Stimulated activated CD4-positive, alpha-beta T cell treated with anti-CD3 and anti-CD28 coated beads, Interleukin-2, amount 100 ng/mL, for 4 hours (primary cell): ENCODE measurements at regions not wholly inside any gene's neighbourhood (a gene's known extent, or its start where the extent isn't known, plus 50 kb on each side); places are given as distances from the start of the nearest gene placed in this dataset.
"Not testable (repeated sequence)": the region's sequence is repeated elsewhere in the genome, so short reads cannot be mapped to it uniquely, and the experiment has no call there.

Experiments
- DNase-seq: peaks from one replicate; pipeline ENCODE4 v3.0.0-alpha.2; 2020; ENCODE audit warnings: low read depth

DNA sequence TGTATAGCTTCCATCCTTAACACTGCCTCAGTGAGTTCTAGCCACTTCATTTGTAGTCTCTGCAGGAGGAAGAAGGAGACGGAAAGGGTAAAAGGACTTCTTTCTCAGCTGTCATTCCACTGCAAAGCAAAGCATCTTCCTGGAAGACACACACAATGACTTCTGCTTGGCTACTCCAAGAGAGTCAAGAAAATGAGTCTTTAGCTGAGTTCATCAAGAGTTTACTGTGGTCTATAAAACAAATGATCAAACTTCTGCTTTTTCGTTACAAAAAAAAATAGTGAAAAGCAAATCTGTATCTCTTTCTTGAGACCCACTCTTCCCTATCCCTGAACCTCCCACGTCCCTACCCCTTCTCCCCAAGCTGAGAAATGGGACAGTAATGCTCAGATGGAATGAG lies 205.0 kb upstream of the AHR start:
- DNase-seq: no peak

DNA sequence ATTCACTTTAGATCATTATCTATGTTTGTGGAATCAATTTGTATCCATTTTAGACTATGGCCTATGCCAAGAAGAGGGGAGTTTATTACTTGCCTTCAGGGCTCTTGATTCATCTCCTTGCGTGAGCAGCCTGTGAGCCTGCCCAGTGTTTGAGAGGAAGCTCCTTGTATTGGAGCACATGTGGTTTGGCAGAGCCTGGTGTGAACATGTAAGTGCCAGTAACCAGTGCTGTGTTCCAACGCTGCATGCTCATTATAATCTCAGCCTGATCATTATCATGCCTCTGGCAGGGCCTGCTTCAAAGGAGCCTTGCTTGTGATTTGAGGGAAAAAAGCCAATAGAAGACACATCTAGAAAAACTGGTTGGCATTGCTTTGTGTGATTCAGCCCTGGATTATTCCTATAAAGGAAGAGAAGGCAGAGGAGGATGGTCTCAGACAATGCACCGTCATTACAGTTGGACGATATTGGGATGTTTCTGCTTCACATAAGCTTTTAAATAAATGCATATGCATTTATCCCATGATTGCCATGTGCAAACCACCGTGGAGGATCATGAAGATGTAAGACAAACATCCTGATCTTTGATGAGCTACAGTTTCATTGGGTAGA lies 203.4 kb upstream of the AHR start:
- DNase-seq: no peak

DNA sequence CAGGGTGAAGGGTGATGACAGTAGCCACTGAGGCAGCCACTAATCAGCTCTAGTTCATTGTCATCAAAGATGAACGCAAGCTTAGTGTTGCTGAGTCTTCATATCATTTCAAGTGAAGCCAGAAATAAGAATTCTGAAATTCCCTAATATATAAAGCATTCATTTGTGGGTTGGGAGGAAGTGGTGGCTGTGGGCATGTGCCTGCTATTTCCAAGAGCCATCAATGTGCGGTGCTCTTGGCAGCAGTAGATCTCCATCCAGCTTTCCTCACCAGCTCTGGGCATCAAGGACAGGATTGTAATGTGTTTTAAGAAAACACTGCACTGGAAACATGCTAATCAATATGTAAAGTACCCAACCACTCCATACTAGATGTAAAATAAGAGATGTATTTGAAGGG lies 202.5 kb upstream of the AHR start:
- DNase-seq: no peak

DNA sequence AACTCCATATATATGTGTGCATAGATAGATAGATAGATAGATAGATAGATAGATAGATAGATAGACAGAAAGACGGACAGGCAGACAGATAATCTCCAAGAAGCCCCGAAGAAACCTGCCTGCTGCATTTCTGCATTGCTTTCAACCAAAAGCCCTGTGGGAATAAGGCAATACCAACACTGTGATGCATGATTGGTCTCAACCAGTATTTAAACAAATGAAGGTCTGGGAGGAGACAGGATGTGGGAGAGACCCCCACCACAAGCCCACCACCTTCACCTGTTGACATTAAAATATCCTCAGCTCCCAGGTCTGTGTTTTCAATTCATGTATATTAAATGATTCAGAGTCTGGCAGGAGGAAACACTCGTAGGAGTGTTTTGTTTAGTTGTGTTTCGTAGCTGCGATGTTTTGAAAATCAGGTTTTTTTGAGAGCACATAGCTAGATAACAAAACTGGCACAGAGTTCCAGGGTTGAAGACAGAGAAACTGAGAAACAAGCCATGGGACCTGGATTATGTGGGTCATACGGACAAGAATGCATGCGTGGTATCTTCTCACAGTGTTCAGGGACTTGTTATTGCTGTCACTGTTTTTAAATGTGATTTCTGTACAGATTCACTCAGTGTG lies 200.7 kb upstream of the AHR start:
- no peak for DNase-seq

DNA sequence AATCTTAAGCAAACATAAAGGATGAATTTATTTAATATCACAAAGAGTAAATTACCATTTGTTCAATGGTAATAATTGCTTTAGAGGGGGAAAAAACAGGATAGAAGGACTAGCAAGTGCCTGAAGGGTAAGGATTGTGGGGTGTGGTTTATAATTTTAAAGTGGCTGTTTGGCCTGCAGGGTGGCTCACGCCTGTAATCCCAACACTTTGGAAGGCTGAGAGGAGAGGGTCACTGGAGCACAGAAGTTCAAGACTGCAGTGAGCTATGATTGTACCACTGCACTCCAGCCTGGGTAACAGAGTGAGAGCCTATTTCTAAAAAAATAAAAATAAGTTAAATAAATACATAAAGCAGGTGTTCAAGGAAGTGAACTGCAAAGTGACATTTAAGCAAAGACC lies 199.9 kb upstream of the AHR start:
- no peak for DNase-seq

DNA sequence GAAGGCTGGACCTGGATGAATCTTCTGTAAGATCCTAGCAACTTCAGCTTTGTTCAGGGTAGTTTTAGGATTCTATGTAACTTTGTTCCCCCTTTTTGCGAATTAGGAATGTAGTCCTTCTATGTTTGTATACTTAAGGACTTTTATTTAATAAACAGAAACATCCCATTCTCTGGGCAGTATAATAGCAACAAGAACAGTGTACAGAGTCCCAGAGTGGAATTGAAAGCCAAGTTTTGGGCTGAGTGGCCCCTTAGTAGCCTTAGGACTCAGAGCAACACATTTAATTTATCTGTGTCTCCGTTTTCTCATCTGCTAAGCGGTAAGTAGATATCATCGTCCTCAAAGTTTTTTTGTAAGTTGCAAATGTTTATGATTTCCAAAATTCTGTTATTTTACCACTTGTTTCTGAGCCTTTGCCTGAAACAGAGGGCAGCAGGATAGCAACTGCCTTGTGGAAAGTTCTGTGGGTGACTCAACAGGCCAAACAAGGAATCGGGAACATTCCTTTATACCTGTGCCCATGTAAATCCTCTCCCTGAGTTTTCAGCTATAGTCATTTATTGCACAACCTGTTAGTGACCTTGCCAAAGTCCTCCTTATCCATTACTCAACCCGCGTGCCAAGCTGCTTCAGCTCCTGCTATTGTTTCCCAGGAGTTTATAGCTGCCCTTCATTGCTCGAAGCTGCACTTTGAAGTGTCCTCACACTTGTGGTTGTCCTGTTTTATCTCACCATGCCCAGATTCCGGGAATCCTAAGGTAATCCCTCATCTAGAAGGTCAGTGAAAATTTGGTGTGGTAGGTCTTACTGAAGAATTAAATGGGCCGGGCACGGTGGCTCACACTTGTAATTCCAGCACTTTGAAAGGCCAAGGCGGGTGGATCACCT lies 199.1 kb upstream of the AHR start:
- DNase-seq: no peak

DNA sequence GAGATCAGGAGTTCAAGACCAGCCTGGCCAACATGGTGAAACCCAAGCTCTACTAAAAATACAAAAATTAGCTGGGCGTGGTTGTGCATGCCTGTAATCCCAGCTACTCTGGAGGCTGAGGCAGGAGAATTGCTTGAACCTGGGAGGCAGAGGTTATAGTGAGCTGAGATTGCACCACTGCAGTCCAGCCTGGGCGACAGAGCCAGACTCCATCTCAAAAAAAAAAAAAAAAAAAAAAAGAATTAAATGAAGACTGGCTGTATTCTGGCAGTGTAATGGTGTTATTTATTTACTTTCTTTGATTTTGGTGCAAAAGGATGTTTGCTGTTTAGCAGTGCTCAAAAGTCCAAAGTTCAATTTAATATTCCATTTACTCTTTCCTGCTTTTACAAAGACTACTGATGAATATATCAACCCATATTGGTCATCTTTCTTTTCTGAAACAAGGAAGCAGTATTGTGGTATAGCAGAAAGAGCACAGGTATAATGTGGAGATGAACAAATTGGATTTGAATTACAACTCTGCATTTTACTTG lies 198.4 kb upstream of the AHR start:
- DNase-seq: not testable (repeated sequence)

DNA sequence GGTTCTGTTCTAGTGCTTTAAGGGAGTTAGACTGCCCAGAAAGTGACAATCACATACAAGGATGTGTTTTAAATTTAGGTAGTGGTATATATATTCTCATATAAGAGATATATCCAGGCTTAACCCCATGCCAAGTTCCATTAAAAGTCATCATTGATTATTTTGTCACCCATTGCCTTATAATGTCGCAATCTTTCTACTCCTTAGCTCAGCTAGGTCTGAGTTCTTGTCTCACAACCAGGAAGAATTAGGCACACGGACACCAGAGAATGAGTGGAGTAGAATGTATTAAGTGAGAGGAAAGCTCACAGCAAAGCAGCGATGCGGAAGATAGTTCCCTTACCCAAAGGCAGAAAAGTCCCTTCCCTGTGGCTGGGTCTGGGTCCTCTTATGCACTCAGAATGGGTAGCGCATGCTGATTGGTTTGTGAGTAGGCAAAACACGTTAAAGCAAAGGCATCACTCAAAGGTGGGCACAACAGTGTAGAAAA lies 197.2 kb upstream of the AHR start:
- DNase-seq: no peak

DNA sequence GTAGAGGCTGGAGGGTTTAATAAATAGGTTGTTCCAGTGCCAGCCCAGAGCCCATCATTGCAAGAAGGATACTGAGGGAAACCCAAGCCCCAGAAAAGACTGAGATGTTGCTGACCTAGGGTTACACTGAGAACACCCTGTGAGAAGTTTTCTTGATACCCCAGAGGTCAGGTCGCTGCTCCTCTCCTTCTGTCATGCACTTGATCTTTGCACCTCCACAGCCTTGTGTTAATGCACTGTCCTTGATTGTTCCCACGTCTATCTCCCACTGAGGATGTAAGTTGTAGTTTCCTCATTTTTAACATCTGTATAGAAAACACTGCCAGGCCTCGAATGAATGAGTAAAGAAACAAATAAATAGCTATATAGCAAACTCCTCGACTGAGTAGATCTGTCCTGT lies 195.3 kb upstream of the AHR start:
- DNase-seq: no peak

DNA sequence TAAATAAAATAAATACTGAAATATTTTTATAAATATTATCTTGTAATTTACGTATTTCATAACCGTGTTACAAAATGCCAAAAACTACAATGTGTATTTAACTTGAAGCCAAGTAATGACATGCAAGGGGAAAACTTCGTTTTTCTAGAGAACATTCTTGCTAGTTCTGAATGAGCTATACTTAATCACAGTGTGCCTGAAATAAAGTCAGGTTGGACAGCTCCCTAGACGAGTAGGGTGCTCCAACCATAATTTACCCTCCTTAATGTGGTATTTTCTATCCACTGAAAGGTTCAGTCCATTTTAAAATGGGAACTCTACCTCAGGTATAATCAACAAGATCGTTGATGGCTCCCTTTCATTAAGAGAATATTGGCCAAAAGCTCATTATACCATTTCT lies 194.5 kb upstream of the AHR start:
- no peak for DNase-seq

DNA sequence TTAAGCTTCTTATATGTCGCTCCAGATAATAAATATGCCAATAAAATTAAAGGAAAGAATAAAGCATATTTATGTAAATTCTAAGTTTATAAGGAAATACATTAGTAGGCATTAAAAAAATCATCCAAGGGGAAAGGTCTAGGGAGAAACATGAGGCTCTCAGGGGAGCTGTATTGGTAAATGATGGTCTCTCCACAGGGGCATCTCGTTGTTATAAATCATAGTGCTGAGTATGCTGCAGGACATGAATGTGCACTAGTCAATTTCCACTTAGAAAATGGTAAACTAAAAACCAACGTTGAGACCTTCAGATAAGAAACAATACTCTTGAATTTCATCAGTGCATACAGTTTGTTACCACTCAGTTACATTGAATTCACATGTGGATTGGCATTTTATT lies 194.0 kb upstream of the AHR start:
- DNase-seq: no peak

DNA sequence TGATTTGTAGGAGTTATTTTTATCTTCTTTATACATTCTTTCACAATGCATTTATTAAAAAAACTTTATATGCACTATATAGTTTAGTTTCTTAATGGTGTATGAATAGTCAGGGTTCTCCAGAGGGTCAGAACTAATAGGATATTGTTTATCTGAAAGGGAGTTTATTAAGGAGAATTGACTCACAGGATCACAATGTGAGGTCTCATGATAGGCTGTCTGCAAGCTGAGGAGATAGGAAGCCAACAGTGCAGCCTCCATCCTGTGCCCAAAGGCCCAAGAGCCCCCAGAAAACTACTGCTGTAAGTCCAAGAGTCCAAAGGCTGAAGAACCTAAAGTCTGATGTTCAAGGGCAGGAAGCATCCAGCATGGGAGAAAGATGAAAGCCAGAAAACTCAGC lies 192.8 kb upstream of the AHR start:
- DNase-seq: no peak

DNA sequence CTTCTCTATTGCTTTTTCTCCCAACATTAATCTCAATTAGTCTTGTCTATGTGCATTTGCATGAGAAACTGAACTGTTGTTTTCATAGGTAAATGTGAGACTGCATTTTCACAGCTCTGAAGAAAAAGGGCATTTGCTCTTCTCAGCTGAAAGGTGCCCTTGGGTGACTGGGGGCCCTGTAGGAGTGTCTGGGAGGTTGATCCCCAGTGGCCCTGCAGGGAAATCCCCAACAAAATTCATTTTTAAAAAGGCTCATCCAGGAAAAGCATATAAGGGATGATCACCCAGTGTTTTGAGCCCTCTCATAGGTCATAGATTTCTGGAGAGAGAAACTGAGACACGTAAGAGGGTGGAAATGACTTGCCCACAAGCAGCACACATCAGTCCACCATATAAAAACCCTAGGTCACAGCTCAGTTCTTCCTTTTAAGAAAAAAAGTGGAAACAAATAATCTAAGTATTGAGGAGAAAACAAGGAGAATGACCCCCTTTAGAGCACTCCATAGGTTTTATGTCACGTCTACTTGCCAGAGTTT lies 190.3 kb upstream of the AHR start:
- DNase-seq: no peak

DNA sequence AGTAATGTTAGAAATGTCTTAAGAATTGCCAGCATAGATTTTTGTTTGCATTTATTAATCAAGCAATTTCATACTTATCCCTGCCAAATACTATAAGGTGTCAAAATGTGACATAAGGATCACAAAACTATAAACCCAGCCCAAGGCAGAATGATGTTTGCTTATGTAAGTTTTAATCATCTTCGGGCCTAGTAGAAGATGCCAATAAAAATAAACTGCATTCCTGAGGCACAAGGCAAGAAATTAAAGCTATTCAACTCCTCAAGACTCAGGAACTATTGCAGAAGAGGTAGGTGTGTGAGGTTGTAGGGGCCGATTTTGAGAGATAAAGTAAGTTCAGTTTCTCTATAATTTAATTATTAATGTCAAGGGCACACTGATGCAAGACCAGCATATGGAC lies 189.4 kb upstream of the AHR start:
- no peak for DNase-seq

DNA sequence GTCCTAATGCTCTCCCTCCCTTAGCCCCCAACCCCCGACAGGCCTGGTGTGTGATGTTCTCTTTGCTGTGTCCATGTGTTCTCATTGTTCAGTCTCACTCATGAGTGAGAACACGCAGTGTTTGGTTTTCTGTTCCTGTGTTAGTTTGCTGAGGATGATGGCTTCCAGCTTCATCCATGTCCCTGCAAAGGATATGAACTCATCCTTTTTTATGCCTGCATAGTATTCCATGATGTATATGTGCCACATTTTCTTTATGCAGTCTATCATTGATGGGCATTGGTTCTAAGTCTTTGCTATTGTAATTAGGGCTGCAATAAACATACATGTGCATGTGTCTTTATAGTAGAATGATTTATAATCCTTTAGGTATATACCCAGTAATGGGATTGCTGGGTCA lies 184.7 kb upstream of the AHR start:
- not testable (repeated sequence) for DNase-seq

DNA sequence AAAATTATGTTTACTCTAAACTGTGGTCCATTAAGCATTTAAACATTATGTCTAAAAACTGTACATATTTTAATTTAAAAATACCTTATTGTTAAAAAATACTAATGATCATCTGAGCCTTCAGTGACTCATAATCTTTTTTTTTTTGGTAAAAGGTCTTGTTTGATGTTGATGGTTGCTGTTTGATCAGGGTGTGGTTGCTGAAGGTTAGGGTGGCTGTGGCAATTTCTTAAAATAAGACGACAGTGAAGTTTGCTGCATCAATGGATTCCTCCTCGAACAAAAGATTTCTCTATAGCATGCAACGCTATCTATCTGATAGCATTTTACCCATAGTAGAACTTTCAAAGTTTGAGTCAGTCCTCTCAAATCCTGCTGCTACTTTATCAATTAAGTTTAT lies 180.0 kb upstream of the AHR start:
- no peak for DNase-seq

DNA sequence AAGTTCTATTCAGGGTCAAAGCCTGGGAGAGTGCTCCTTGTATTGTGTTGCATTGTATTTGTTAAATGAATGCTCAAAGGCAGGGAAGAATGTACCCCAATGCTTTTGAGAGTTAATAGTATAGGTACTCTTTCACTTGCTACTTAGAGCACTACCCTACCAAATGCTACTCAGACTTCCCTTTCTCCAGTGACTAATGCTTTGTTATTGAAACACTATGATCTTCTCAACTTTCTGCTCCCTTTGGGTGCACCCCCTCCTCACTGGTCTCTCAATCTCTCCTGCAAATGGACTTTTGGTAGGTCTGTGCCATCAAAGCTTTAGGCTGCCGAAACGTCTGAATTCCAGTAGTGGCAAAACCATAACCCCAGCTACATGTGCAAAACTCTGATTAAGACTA lies 177.7 kb upstream of the AHR start:
- no peak for DNase-seq

DNA sequence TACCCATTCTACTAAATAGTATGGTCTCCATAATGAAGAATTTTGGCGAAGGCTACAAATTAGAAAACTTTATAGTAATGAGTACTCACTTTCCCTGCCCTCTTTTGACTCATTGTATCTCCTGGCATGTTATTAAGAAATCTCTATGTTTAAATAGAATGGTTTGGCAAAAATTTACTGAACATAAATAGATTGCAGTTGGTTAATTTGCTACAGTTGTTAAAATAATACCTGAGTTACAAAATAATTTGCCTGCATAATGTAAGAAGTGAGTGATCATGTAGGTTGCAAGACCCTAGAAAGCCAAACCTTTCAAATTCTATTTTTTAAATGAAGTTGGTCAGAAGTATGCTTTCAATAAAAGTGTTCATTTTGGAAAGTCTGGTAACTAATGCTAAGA lies 176.8 kb upstream of the AHR start:
- no peak for DNase-seq

DNA sequence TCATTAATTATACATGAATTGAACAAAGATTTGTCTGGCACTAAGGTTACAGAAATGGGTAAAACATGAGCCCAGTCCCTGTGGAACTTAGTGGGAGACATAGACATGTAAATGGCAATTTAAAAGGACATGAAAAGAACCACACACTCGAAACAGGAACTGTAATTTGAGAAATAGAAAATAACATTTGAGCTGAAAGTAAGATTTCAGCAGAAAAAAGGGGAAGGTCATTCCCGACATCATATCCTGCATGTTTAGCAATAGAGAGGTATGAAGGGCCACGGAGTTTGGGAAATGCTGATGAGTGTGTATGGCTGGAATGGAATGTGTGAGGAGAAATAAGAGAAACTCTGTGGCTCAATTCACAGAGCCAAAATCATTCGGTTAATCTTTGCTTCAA lies 175.4 kb upstream of the AHR start:
- no peak for DNase-seq

DNA sequence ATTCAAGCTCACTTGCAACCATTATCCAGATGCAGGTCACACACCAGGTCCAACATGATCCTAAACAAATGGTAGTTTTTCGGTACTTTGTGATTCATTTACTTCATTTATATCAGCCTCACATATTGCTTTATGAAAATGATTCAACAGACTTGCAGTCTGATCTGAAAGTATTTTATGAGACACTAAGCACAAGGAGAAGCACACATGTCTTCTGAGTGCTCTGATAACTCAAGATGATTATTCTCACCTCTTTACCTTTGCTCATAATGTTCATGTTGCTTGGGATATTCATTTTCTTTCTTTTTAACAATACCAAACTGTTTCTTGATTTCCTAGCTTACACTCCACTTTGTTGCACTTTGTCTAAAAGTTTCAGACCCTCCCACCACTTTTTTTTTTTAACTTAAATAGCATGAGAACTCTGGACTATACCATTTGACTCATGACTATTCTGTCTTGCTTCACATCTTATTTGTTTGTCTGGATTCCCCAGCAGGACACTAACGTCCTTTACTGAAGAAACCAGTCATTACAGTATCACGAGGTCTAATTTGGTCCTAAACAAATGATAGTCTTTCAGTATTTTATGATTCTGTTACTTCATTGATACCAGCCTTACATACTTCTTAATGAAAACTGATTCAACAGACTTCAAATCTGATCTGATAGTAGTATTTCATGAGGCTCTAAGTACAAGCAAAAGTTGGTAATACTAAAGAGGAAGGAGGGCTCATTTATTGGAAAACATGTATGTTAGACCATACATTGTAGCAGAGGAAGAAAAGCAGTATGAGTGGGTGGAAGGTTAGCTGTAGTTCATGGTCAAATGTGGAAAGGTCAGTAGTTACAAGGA lies 171.8 kb upstream of the AHR start:
- no peak for DNase-seq

DNA sequence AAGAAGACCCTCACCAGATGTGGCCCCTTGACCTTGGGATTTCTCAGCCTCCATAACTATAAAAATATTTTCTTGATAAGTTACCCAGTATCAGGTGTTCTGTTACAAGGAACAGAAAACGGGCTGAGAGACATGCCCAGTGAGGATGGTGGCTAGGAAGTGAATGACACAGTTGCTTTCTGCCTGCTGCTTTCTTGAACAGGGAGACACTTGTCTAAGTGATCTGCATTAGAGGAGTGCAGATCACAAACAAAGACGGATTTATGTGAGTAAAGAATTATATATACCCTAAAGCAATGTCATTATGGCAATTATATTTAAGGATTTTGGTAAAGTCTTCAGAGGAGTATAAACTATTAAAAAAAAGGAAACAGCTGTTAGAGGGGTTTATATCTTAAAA lies 169.2 kb upstream of the AHR start:
- DNase-seq: no peak
